AG08395 (cell line): ENCODE measurements at regions not wholly inside any gene's neighbourhood (a gene's known extent, or its start where the extent isn't known, plus 50 kb on each side); places are given as distances from the start of the nearest gene placed in this dataset.
"Not testable (repeated sequence)": the region's sequence is repeated elsewhere in the genome, so short reads cannot be mapped to it uniquely, and the experiment has no call there.

Experiments used
- DNase-seq: peaks from one replicate; pipeline ENCODE4 v3.0.0; 2012; ENCODE audit warnings: mixed read lengths, low spot score

GRCh38 chr2:150667039-150667438, 179.6 kb upstream of the RND3 start:
- not testable (repeated sequence) for DNase-seq

- DNase-seq: peak; percentile 88
Observed at GRCh38 chr2:150663143-150663542, 175.7 kb upstream of the RND3 start.

- DNase-seq: no peak
Observed at GRCh38 chr2:150656002-150656401, 168.5 kb upstream of the RND3 start.

DNA sequence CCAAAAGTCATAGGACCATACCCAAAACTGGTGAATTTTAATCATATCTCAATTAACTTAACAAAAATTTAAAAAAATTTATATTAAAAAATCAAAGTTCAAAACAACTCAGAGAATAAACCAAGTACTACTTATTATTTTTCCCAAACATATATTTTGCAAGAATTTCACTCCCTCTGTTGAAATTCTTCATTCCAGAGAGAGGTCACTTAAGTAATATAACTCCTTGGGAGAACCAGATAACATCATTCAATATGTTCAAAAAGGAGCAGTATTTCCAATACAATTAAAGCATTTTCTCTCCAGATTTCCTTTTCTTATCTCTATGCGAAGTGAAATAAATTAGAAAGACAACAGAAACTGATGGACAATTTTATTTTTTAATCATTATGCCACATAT, 165.9 kb upstream of the RND3 start:
- no peak for DNase-seq

DNA sequence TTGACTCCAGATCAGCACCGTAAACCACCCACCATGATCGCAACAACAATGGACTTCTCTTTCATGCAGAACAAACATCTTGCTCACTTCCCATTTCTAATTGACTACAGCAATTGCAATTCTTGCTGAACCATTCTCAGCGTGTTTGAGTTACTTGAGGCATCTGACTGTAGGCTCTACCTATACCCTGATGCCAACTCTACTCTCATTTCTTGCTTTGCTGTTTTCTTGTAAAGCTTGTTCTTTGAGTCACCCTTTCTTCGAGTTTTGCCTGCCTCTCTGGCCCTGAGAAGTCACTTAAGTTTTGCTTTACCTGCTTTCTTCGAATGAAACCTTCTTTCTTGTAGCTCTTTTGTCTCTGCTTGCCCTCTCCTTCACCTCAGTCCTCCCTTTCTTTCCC, 160.5 kb upstream of the RND3 start:
- DNase-seq: no peak

GRCh38 chr2:150646746-150647145, 159.3 kb upstream of the RND3 start:
- no peak for DNase-seq

DNA sequence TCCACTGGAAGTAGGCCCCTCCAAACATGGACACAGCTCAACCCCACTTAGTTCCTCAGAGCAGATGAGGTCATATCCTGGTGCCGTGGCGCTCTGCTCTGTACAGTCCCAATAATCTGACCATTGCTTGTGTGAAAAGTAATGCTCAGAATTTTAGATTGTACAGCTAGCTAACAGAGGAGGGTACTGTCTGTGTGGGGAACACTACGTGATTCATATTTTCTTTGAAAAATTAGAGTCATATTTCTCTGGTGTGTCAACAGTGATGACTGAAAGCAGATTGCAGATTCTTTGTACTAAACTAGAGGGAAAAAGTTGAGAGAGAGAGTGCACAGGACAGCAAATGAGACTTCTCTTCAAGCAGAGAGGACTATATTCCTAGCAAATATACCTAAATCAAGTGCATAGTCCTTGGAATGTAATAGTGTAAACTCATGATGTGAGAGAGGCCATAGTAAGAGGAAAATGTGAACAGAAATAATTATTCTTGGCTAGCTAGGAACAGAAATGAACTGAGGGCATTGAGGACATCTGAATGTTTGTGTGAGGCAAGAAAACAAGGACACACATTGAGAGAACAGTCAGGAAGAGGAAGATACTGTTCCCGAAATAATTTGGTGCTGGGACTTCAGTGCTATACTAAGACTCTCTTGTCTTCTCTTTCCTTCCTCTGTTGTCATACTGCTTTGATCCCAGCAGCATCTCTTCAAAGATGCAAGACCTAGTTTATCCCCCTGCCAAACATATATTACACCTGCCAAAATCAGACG, 157.0 kb upstream of the RND3 start:
- DNase-seq: peak; percentile 12

DNA sequence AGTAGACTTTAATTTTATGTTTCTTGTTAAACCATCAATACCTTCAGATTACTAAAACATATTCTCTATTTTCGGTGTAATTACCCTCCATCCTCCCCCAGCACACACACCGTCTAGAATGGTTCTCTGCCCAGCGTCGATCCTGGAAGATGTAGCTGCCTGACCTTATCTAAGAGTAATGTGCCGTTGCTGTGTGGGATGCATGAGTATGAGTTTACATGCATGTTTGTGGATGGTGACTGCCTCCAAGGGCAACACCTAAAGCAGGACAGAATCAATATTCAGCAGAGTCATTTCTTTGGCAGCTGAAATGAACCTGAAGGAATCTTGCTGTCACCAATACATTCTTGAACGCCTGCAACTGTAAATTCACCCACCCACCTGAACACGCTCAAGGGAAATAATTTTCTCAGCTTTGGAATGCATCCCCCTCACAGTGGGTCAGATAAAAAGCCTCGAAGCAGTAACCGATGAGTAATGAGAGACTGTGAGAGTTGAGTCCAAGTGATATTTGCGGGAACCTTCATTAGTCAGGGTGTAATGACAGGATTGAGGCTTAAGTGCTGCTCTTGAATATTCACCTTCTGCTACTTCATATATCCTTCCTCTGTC, 155.8 kb upstream of the RND3 start:
- DNase-seq: no peak

DNA sequence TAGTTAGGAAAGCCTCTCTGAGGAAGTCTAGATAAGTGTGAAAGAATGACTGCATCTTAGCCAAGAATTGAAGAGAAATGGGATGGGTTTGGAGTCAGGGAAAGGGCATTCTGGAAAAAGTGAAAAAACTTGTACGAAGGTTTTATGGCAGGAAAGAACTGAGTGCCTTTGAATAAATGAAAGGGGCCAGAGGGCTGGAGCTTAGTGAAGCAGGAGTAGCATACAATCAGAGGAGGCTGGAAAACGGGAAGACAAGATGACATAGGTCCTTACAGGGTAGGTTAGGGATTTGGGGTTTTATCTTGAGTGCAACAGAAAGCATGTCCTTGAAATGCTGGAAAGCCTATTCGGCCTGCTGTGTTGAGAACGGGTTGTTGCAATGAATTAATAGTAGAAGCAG, 152.6 kb upstream of the RND3 start:
- no peak for DNase-seq

DNA sequence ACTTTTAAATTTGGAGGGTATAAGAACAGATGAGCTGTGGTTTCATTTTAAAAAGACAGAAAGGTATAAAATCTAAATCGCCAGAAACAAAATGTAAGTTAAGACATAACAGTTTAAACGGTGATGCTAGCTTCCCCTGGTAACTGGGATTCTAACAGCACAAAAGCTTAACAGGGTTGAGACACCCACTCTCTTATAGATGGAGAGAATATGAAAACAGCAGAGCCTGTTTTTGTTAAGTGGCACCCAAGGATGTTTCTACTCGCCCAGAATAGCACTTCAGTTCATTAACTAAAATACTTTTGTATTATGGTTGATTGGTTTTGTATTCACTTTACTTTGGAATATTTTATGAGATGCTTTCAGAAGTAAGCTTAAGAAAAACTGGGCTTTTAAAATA, 151.9 kb upstream of the RND3 start:
- DNase-seq: no peak

- DNase-seq: no peak
Observed at GRCh38 chr2:150631236-150631821, 143.9 kb upstream of the RND3 start.

DNA sequence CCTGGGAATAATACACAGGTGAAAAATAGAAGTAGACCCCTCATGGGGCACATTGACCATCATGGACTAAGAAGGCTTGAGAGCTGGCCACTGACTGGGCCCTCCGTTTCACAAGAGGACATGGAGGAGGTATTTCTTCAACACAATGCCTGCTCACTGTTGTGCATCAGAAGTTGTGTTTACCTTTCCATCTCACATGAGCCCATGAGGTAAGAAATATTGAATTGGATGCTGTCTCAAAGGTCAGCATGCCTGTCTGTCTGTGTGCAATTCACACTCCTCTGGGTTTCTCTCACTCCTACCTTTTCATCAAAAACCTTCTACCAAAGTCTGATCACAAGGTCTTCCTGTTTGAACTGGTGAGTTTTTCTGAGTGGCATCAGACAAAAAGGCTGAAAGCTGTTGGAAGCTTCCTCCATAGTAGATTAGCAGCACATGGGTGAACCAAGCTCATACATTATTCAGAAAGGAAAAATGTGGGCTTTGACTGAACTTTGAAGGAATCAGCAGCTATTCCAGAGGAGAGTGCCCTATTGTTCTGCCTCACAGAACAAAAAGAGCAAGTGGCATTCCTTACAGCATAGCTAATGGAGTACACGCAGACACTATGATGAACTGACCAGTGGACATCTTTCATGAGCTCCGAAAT, 143.2 kb upstream of the RND3 start:
- DNase-seq: peak; percentile 50

DNA sequence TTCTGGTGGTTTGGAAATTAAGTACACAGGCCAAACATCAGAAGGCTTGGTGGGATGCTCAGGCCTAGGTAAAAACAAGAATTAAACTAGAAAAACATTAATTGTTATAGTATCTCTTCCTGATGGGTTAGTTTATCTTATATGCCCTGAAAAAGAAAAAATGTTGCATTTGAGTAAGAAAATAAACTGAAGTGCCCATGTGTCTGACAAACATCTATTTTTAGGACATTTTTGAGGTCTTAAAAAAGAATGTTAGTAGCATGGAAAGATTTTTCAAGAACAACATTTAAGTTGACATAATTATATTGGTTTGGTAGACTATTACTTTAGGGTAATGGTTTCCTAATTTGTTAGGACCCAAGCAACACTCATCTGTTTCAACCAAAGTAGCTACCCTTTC, 140.1 kb upstream of the RND3 start:
- no peak for DNase-seq

- DNase-seq: peak; percentile 5
Observed at GRCh38 chr2:150626934-150627411, 139.5 kb upstream of the RND3 start.

- DNase-seq: no peak
Observed at GRCh38 chr2:150625741-150626140, 138.3 kb upstream of the RND3 start.

DNA sequence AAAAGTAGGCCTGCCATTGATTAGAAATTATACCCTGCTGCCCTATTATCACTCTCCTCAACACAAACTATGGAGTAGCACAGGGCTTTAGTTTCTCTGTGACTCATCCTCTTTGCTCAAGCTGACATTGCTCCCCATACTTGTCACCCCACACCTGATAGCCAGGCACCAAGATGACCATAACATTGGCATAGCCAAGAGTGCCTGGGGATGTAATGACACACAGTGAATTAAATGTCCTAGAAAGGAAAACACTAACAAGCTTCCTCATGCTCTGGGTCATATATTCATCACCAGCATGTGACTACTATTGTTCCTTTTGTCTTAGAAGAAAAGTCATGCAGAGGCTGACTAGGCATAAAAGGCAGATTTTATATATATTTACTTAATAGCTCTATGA, 137.8 kb upstream of the RND3 start:
- peak; percentile 6 for DNase-seq

- DNase-seq: no peak
Observed at GRCh38 chr2:150624001-150624401, 136.5 kb upstream of the RND3 start.

- DNase-seq: peak; percentile 75
Observed at GRCh38 chr2:150621526-150622213, 134.2 kb upstream of the RND3 start.

GRCh38 chr2:150620855-150621254, 133.4 kb upstream of the RND3 start:
- DNase-seq: no peak

GRCh38 chr2:150620416-150620815, 132.9 kb upstream of the RND3 start:
- no peak for DNase-seq

- peak; percentile 55 for DNase-seq
Observed at GRCh38 chr2:150619607-150620330, 132.3 kb upstream of the RND3 start.
